Right lobe of liver (tissue), 4 donors: ENCODE measurements at regions not wholly inside any gene's neighbourhood (a gene's known extent, or its start where the extent isn't known, plus 50 kb on each side); places are given as distances from the start of the nearest gene placed in this dataset.

ENCODE experiments used
- POLR2A ChIP-seq: fragments of 450-650 bp; IDR thresholded peaks from one replicate; pipeline ENCODE4 v1.6.1; 2017; ENCODE audit warnings: antibody characterized with exemption, mild to moderate bottlenecking
- TF ChIP-seq, protein P1 (sequence below), 4 donors: fragments of 200-600 bp in 3 of 4; fragments of 450-650 bp in 1 of 4; IDR thresholded peaks; one replicate each; pipeline versions ENCODE4 v1.5.1 to v1.8.0; 2016 to 2022; ENCODE audit warnings: antibody characterized with exemption in 4 of 4, mild to moderate bottlenecking in 2 of 4
- donor health status: DM: no; HTN: no; CAD: no.
- donor health status: DM: no; HTN: no; CAD: no.
- donor health status: DM: no; HTN: yes; CAD: no.

- no peak for TF ChIP-seq POLR2A
- TF ChIP-seq, protein P1, sequence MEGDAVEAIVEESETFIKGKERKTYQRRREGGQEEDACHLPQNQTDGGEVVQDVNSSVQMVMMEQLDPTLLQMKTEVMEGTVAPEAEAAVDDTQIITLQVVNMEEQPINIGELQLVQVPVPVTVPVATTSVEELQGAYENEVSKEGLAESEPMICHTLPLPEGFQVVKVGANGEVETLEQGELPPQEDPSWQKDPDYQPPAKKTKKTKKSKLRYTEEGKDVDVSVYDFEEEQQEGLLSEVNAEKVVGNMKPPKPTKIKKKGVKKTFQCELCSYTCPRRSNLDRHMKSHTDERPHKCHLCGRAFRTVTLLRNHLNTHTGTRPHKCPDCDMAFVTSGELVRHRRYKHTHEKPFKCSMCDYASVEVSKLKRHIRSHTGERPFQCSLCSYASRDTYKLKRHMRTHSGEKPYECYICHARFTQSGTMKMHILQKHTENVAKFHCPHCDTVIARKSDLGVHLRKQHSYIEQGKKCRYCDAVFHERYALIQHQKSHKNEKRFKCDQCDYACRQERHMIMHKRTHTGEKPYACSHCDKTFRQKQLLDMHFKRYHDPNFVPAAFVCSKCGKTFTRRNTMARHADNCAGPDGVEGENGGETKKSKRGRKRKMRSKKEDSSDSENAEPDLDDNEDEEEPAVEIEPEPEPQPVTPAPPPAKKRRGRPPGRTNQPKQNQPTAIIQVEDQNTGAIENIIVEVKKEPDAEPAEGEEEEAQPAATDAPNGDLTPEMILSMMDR (IDR thresholded peaks at IDR 0.05) = no peak
Observed at GRCh38 chr17:13372432-13372831, 229.3 kb downstream of the HS3ST3A1 start.
